HUDEP-2 (cell line): ENCODE measurements at regions not wholly inside any gene's neighbourhood (a gene's known extent, or its start where the extent isn't known, plus 50 kb on each side); places are given as distances from the start of the nearest gene placed in this dataset.
A peak's percentile ranks its signal among the peaks of the same experiment; 100 is the strongest.
"Not testable (repeated sequence)": the region's sequence is repeated elsewhere in the genome, so short reads cannot be mapped to it uniquely, and the experiment has no call there.

Source experiments
- DNase-seq, 76 experiments: peaks; one replicate each; lab custom pipeline; 2025; ENCODE audit not compliant: unreplicated experiment in 76 of 76; lab: John Stamatoyannopoulos, UW

DNA sequence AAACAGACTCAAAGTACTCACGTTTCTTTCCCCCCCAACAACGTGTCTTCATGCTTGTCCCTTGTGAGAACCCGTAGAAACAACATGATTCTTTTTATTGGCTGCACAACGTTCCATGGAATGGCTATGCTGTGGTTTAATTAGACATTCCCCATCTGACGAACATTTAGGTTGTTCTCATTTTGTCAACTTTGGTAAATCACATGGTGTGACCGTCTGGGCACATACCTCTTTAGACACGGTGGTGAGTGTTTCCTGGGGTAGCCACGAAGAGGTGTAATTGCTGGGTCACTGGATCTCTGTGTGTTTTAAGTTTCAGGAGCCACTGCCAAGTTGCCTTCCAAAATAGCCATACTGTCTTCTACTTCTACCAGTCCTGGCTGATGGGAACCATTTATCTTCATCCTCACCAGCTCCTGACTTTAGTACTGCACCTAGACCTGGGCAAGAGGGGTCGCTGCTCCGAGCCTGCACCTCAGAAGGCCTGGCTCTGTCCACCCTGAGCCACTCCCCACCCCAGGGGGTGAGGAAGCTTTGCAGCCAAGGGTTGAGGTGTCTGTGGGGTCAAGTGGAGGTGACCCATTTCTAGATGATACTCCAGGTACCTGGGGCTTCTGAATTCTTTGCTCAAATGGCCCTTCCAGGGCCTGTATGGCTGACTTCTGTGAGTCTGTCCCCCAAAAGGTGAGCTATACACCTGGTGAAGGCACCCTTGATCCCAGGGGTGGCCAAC lies 84.7 kb downstream of the IRX5 start:
- no peak for DNase-seq

- DNase-seq, result no peak
Observed at GRCh38 chr16:55016515-55016914, 85.8 kb downstream of the IRX5 start.

DNA sequence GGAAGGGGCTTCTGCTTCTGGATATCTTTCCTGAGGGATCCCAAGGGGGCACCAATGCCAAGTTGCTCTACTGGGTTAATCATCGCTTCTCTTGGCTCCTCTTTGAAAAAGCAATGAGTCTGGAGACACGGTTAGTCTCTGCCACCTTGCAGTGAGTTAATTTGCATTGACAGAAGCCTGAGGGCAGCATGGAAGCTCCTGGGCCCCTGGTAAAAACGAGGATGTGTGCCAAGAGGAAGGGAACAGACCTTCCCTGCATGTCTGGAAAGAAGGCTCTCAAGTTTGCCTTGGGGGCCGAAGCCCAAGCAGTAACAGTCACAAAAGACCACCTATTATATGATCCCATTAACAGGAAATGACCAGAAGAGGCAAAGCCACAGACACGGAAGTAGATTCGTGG lies 86.7 kb downstream of the IRX5 start:
- no peak for DNase-seq

- no peak for DNase-seq
Observed at GRCh38 chr16:55018881-55019280, 88.2 kb downstream of the IRX5 start.

DNA sequence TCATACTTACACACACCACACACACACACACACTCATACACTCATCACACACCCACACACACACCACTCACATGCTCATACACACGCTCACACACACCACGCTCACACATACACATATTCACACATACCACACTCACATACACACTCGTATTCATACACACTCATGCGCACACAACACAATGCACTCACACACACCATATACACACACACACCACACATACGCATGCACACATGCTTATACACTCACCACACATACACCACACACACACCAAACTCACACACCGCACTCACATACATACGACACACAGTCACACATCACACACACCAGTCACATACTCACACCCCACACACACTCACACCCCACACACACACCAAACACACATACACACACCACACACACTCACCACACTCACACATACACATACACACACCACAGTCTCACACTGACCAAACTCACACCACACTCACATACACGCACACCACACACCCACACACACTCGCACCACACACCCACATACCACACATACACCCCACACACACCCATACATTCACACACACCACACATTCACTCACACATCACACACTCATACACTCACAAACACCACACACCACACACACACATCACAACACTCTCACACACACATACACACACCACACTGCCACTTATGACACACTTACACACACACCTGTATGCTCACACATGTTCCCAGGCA lies 88.9 kb downstream of the IRX5 start:
- DNase-seq, result no peak

DNA sequence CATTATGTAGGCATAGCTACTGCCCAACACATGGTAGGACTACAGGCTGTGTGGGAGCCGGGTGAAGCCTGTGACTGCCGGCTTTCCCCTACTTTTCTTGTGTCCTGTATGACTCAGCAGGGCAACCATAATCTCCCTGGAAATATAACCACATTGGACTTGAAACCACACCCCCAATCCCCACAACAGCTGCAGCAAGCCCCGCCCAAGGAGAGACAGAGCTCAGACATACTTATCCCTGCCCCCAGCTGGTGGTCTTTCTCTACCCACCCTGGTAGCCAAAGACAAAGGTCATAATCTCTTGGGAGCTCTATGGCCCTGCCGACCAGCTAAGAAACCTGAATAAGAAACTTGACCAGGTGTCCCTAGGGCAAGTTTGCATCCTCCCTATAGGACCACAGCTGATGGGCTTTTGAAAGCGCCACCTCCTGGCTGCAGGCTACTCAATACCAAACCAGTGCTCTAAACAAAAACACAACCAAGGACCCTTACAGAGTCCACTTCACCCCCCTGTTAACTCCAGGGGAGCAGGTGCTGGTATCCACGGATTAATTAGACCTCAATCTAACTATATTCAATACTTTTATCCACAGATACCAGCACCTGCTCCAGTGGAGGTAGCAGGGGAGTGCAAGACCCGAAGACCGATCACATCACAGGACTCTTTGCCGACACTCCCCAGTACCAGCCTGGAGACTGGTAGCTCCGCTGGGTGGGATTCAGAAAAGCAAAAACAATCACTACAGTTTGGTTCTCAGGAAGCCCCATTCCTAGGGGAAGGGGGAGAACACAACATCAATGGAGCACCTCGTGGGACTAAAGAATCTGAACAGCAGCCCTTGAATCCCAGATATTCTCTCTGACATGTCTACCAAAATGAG lies 91.2 kb downstream of the IRX5 start:
- DNase-seq, result peak in 15 of 76 experiments; percentile 1 to 32 (median 5)

DNA sequence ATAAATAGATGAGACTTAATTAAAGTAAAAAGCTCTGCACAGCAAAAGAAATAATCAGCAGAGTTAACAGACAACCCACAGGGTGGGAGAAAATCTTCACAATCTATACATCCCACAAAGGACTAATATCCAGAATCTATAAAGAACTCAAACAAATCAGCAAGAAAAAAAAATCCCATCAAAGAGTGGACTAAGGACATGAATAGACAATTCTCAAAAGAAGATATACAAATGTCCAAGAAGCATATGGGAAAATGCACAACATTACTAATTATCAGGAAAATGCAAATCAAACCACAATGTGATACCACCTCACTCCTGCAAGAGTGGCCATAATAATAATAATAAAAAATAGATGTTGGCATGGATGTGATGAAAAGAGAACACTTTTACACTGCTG lies 96.6 kb downstream of the IRX5 start:
- not testable (repeated sequence) for DNase-seq

DNA sequence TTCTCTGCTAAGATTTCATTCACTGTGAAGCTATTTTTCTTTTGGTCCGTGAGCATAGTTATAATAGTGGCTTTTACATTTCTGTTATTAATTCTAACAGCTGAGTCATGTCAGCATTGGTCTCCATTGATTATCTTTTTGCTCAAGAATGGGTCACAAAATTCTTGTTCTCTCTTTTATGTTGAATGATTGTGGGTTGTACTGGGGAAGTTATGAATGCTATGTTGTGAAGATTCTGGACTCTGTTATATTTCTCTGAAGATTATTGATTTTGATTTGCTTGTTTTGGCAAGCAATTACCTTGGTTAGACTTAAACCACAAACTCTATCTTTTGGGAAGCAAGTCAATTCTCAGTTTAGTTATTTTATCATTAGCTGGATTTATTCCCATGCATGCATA lies 98.8 kb downstream of the IRX5 start:
- no peak for DNase-seq

GRCh38 chr16:55030944-55031343 lies 100.3 kb downstream of the IRX5 start:
- no peak for DNase-seq

- DNase-seq, result no peak
Observed at GRCh38 chr16:55031481-55031880, 100.8 kb downstream of the IRX5 start.

DNA sequence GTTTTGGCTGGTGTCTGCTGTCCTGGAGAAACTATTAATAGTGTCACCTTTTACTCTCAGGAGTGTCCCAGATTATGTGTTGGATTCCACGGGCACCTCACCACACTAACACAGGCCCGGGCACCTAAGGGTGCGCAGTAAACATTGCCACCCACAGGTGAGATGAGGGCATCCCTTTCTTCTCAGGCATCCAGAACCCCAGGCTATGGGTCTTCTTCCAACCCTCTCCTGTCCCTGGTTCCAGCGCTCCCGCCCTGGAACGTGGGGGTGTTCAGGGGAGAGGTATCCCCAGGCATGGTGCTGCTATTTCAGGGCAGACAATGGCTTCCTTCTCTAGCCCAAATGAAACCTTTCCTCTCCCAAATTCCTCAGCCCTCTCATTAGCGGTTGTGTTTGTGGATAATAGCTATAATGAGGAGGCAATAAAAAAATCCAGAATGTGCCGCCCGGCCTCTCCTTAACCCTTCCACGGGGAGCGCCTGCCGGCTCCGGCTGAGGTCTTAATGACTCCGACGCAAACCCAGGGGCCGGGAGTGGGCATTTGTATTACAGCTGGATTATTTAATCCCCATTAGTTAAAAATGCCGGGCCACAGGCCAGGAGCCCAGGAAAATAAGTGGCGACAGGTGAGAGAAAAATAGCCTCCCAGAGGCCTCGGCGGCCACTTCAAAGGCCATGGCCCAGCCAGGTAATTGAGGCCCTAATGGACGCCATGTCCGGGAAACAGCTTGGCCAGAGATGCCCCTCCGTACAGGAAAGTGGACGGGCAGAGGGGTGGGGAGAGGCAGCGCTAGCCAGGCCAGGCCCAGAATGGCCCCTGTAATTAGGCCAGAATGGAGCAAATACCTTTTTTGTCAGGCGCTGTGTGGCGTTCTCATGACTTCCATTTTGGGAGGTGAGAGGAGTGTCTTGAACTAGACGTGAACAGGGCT lies 102.8 kb downstream of the IRX5 start:
- no peak for DNase-seq

DNA sequence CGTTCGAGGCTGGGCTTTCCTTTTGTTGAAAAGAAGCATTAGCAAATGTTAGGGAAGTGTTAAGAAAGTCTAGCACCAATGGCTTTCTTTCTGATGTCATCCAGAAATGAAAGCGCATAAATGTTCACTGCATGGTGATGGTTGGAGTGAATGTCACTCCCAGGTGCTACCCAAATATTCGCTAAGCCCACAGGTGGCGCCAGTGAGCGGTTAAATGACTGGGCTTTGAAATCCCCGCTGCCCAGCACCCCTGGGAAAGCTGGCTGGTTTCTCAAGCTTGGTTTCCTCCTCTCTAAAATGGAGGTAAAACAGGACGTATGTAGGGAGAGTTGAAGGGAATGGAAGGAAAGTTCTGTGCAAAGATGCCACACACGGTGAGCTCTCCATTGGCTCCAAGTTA lies 104.4 kb downstream of the IRX5 start:
- peak in 34 of 76 experiments; percentile 1 to 50 (median 15) for DNase-seq

GRCh38 chr16:55035956-55036355 lies 105.3 kb downstream of the IRX5 start:
- DNase-seq, result no peak

- DNase-seq, result no peak
Observed at GRCh38 chr16:55036371-55036821, 105.7 kb downstream of the IRX5 start.

DNA sequence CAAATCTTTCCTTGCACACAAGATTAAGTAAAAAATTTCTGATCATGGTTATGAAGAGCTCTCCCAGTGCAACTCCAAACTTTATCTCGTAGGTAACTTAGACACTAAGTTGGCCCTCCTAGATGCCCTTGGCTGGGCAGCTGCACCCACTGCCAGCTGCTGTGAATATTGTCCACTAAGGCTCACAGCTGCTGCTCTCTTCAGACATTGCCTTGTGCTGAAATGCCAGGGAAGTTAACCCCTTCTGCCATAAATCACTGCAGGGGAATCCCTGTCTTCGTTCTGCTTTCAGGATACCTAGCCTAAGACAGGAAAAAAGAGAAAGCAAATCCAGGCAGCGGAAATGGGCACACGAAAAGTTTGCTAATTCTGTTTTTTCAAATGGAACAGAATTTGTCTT lies 106.4 kb downstream of the IRX5 start:
- no peak for DNase-seq

GRCh38 chr16:55037966-55038365 lies 107.3 kb downstream of the IRX5 start:
- DNase-seq, result no peak

GRCh38 chr16:55039042-55039441 lies 108.4 kb downstream of the IRX5 start:
- DNase-seq, result no peak

GRCh38 chr16:55039511-55039910 lies 108.8 kb downstream of the IRX5 start:
- no peak for DNase-seq

GRCh38 chr16:55039931-55040330 lies 109.3 kb downstream of the IRX5 start:
- no peak for DNase-seq
